ENCODE measurements at regions not wholly inside any gene's neighbourhood (a gene's known extent, or its start where the extent isn't known, plus 50 kb on each side); places are given as distances from the start of the nearest gene placed in this dataset.
"Not testable (repeated sequence)": the region's sequence is repeated elsewhere in the genome, so short reads cannot be mapped to it uniquely, and the experiment has no call there.

GRCh38 chr10:29816801-29817558, 182.2 kb upstream of the SVIL start:
- Histone ChIP-seq H3K36me3 (ENCODE audit: control insufficient read depth, insufficient read depth, low read length) (no peaks in the 10 kb centered on the region), H3K4me1 (ENCODE audit: control insufficient read depth, insufficient read depth, low read length, poor library complexity, severe bottlenecking) (no peaks in the 10 kb centered on the region), H3K9me3 (ENCODE audit: control insufficient read depth in 2 of 2, low read length in 2 of 2) (no peaks in the 10 kb centered on the region), H3K4me3 (ENCODE audit: low read depth, low read length) (no peak overlapping the region), H3K27ac (ENCODE audit: insufficient read depth, low read length, poor library complexity, severe bottlenecking) (no peak overlapping the region), H3K27me3 (ENCODE audit: control insufficient read depth, insufficient read depth, low read length) (peaks cover 4% of the 10 kb centered on the region)
- Mint-ChIP-seq H3K4me1 (peaks cover 0 to 4% (median 2%) of the 10 kb centered on the region in 4 donors), H3K27ac (no peak overlapping the region), H3K9me3 (peaks cover 0 to 1% (median 0%) of the 10 kb centered on the region in 7 donors), H3K27me3 (peaks cover 16% of the 10 kb centered on the region), H3K4me3 (no peak overlapping the region), H3K36me3 (no peaks in the 10 kb centered on the region)
- ATAC-seq (ENCODE audit: low read depth in 2 of 2) (no peak), DNase-seq (no peak)

DNA sequence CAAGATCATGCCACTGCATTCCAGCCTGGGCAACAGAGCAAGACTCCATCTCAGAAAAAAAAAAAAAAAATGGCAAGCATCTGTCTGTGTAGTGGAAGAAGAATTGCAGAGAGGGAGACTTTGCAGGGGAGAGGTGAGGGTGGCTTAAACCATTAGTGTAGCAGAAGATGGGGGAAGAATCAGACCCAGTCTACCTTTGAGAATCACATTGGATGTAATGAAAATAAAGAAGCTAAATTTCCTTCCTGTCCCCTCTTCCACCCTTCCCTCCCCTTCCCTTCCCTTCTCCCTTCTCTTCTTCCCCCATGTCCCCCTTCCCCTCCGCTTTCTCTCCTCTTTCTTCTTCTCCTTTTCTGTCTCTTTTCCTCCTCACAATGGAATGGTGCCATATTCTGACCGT, 180.8 kb upstream of the SVIL start:
- no peak for DNase-seq
- Mint-ChIP-seq H3K27ac (no peak overlapping the region), H3K9me3 (peaks cover 0 to 1% (median 0%) of the 10 kb centered on the region in 7 donors), H3K4me3 (no peak overlapping the region), H3K27me3 (peaks cover 19% of the 10 kb centered on the region), H3K36me3 (no peaks in the 10 kb centered on the region), H3K4me1 (peaks cover 0 to 7% (median 3%) of the 10 kb centered on the region in 4 donors)
- Histone ChIP-seq H3K4me3 (ENCODE audit: low read depth, low read length) (no peak overlapping the region), H3K27me3 (ENCODE audit: control insufficient read depth, insufficient read depth, low read length) (peaks cover 7% of the 10 kb centered on the region), H3K27ac (ENCODE audit: insufficient read depth, low read length, poor library complexity, severe bottlenecking) (no peak overlapping the region), H3K9me3 (ENCODE audit: control insufficient read depth in 2 of 2, low read length in 2 of 2) (no peaks in the 10 kb centered on the region), H3K4me1 (ENCODE audit: control insufficient read depth, insufficient read depth, low read length, poor library complexity, severe bottlenecking) (no peaks in the 10 kb centered on the region), H3K36me3 (ENCODE audit: control insufficient read depth, insufficient read depth, low read length) (no peaks in the 10 kb centered on the region)
- ATAC-seq (ENCODE audit: low read depth in 2 of 2) = no peak

GRCh38 chr10:29811751-29812427, 177.1 kb upstream of the SVIL start:
- no peaks in the 10 kb centered on the region for H3K36me3 Mint-ChIP-seq
- H3K9me3 Mint-ChIP-seq = peaks cover 0 to 1% (median 0%) of the 10 kb centered on the region in 7 donors
- peaks cover 0 to 7% (median 3%) of the 10 kb centered on the region in 4 donors for H3K4me1 Mint-ChIP-seq
- H3K27me3 Mint-ChIP-seq = peaks cover 22% of the 10 kb centered on the region
- Histone ChIP-seq H3K4me3 (ENCODE audit: low read depth, low read length) (no peak overlapping the region), H3K27me3 (ENCODE audit: control insufficient read depth, insufficient read depth, low read length) (peaks cover 5% of the 10 kb centered on the region), H3K27ac (ENCODE audit: insufficient read depth, low read length, poor library complexity, severe bottlenecking) (no peak overlapping the region), H3K4me1 (ENCODE audit: control insufficient read depth, insufficient read depth, low read length, poor library complexity, severe bottlenecking) (no peaks in the 10 kb centered on the region), H3K9me3 (ENCODE audit: control insufficient read depth in 2 of 2, low read length in 2 of 2) (no peaks in the 10 kb centered on the region), H3K36me3 (ENCODE audit: control insufficient read depth, insufficient read depth, low read length) (no peaks in the 10 kb centered on the region)
- DNase-seq (peak in 1 of 3 donors; percentile 78), ATAC-seq (ENCODE audit: low read depth in 2 of 2) (no peak)
- no peak overlapping the region for H3K4me3 Mint-ChIP-seq
- H3K27ac Mint-ChIP-seq = peak overlapping the region in 1 of 3 donors; percentile 43

DNA sequence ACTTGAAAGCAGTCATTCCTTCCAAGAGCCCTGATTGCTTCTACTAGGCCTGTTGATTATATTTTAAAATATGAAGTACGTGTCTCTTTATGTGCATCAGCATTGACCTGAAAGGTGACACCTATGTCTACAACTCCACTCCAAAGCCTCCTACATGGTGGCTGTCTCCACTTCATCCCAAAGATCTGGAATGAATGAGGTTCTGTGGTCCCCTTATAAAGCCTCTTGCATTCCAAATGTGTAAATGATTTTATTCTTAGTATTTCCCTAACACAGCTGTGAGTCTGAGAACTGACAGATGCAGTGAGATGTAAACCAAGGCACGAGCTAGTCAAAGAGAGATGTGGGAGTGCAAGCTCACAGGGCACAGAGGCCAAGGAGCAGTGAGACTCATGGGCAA, 176.0 kb upstream of the SVIL start:
- H3K4me1 ChIP-seq (ENCODE audit: control insufficient read depth, insufficient read depth, low read length, poor library complexity, severe bottlenecking) = no peaks in the 10 kb centered on the region
- peaks cover 0 to 7% (median 5%) of the 10 kb centered on the region in 4 donors for H3K4me1 Mint-ChIP-seq
- no peak for ATAC-seq (ENCODE audit: low read depth in 2 of 2)
- no peak overlapping the region for H3K4me3 ChIP-seq (ENCODE audit: low read depth, low read length)
- no peak overlapping the region for H3K27ac ChIP-seq (ENCODE audit: insufficient read depth, low read length, poor library complexity, severe bottlenecking)
- no peaks in the 10 kb centered on the region for H3K9me3 ChIP-seq (ENCODE audit: control insufficient read depth in 2 of 2, low read length in 2 of 2)
- peaks cover 0 to 1% (median 0%) of the 10 kb centered on the region in 7 donors for H3K9me3 Mint-ChIP-seq
- no peaks in the 10 kb centered on the region for H3K36me3 ChIP-seq (ENCODE audit: control insufficient read depth, insufficient read depth, low read length)
- H3K4me3 Mint-ChIP-seq = no peak overlapping the region
- no peak for DNase-seq
- H3K27me3 Mint-ChIP-seq = peaks cover 20% of the 10 kb centered on the region
- H3K27ac Mint-ChIP-seq = peak overlapping the region in 1 of 3 donors; percentile 4
- H3K27me3 ChIP-seq (ENCODE audit: control insufficient read depth, insufficient read depth, low read length) = peaks cover 5% of the 10 kb centered on the region
- no peaks in the 10 kb centered on the region for H3K36me3 Mint-ChIP-seq

DNA sequence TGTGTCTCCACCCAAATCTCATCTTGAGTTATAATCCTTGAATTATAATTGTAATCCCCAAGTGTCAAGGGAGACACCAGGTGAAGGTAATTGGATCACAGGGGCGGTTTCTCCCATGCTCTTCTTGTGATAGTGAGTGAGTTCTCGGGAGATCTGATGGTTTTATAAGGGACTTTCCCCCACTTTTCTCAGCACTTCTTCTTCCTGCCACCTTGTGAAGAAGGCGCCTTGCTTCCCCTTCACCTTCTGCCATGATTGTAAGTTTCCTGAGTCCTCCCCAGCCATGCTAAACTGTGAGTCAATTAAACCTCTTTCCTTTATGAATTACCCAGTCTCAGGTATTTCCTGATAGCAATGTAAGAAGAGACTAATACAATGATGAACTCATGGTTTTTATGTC, 175.5 kb upstream of the SVIL start:
- H3K27me3 Mint-ChIP-seq = peaks cover 20% of the 10 kb centered on the region
- DNase-seq; H3K27ac Mint-ChIP-seq; H3K36me3 ChIP-seq (ENCODE audit: control insufficient read depth, insufficient read depth, low read length); H3K27ac ChIP-seq (ENCODE audit: insufficient read depth, low read length, poor library complexity, severe bottlenecking); H3K9me3 ChIP-seq (ENCODE audit: control insufficient read depth in 2 of 2, low read length in 2 of 2); H3K4me1 ChIP-seq (ENCODE audit: control insufficient read depth, insufficient read depth, low read length, poor library complexity, severe bottlenecking); H3K4me3 Mint-ChIP-seq; H3K4me3 ChIP-seq (ENCODE audit: low read depth, low read length); H3K4me1 Mint-ChIP-seq; ATAC-seq (ENCODE audit: low read depth in 2 of 2); H3K36me3 Mint-ChIP-seq; H3K27me3 ChIP-seq (ENCODE audit: control insufficient read depth, insufficient read depth, low read length); H3K9me3 Mint-ChIP-seq: not testable (repeated sequence)

DNA sequence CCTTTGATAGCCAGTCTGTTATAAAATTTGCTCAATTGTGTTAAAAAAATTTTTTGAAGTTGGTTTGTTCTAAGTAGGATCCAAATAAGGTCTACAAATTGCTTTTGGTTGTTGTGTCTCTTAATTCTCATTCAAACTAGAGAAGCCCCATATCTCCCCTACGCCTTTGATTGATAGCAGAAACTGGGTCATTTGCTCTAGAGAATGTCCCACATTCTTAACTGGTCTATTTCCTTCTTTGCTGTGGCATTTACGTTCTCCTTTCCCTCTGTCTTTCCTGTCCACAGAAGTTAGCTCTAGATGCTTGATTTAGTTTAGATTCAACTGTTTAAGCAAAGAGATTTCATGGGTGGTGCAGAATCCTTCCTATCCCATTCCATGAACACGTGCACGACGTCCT, 174.6 kb upstream of the SVIL start:
- H3K4me1 ChIP-seq (ENCODE audit: control insufficient read depth, insufficient read depth, low read length, poor library complexity, severe bottlenecking) = no peaks in the 10 kb centered on the region
- H3K4me3 ChIP-seq (ENCODE audit: low read depth, low read length) = no peak overlapping the region
- H3K4me1 Mint-ChIP-seq = peaks cover 0 to 7% (median 5%) of the 10 kb centered on the region in 4 donors
- ATAC-seq (ENCODE audit: low read depth in 2 of 2) (no peak), DNase-seq (no peak)
- peaks cover 21% of the 10 kb centered on the region for H3K27me3 Mint-ChIP-seq
- no peaks in the 10 kb centered on the region for H3K36me3 ChIP-seq (ENCODE audit: control insufficient read depth, insufficient read depth, low read length)
- no peaks in the 10 kb centered on the region for H3K36me3 Mint-ChIP-seq
- no peak overlapping the region for H3K4me3 Mint-ChIP-seq
- no peaks in the 10 kb centered on the region for H3K9me3 ChIP-seq (ENCODE audit: control insufficient read depth in 2 of 2, low read length in 2 of 2)
- no peak overlapping the region for H3K27ac Mint-ChIP-seq
- peaks cover 0 to 1% (median 0%) of the 10 kb centered on the region in 7 donors for H3K9me3 Mint-ChIP-seq
- peaks cover 5% of the 10 kb centered on the region for H3K27me3 ChIP-seq (ENCODE audit: control insufficient read depth, insufficient read depth, low read length)
- no peak overlapping the region for H3K27ac ChIP-seq (ENCODE audit: insufficient read depth, low read length, poor library complexity, severe bottlenecking)

- H3K27me3 Mint-ChIP-seq = peaks cover 25% of the 10 kb centered on the region
- no peak overlapping the region for H3K27ac Mint-ChIP-seq
- H3K36me3 Mint-ChIP-seq = no peaks in the 10 kb centered on the region
Measured at GRCh38 chr10:29807163-29807806, 172.5 kb upstream of the SVIL start.

More at GRCh38 chr10:29807163-29807806, 172.5 kb upstream of the SVIL start:
- Mint-ChIP-seq H3K9me3 (peaks cover 0 to 3% (median 0%) of the 10 kb centered on the region in 7 donors), H3K4me1 (peaks cover 0 to 5% (median 4%) of the 10 kb centered on the region in 4 donors), H3K4me3 (no peak overlapping the region)
- no peaks in the 10 kb centered on the region for H3K36me3 ChIP-seq (ENCODE audit: control insufficient read depth, insufficient read depth, low read length)
- H3K27me3 ChIP-seq (ENCODE audit: control insufficient read depth, insufficient read depth, low read length) = peaks cover 9% of the 10 kb centered on the region
- no peaks in the 10 kb centered on the region for H3K9me3 ChIP-seq (ENCODE audit: control insufficient read depth in 2 of 2, low read length in 2 of 2)
- DNase-seq (no peak), ATAC-seq (ENCODE audit: low read depth in 2 of 2) (no peak)
- H3K27ac ChIP-seq (ENCODE audit: insufficient read depth, low read length, poor library complexity, severe bottlenecking) = no peak overlapping the region
- H3K4me3 ChIP-seq (ENCODE audit: low read depth, low read length) = no peak overlapping the region
- no peaks in the 10 kb centered on the region for H3K4me1 ChIP-seq (ENCODE audit: control insufficient read depth, insufficient read depth, low read length, poor library complexity, severe bottlenecking)
